HepG2 (cell line): ENCODE measurements at regions not wholly inside any gene's neighbourhood (a gene's known extent, or its start where the extent isn't known, plus 50 kb on each side); places are given as distances from the start of the nearest gene placed in this dataset.

Source experiments
- DNMT3B ChIP-seq: conservative IDR thresholded peaks from 2 replicates; pipeline ENCODE4 v1.6.1; 2016; ENCODE audit warnings: missing biosample characterization, control low read depth
- PHF21A ChIP-seq: sonication (generic); formaldehyde crosslinking; IDR thresholded peaks from 2 replicates; pipeline ENCODE4 v1.5.0; 2020; ENCODE audit warnings: mild to moderate bottlenecking, missing genetic modification reagents
- SAFB2 ChIP-seq: sonication (generic); formaldehyde crosslinking; IDR thresholded peaks from 2 replicates; pipeline ENCODE4 v1.5.1; 2020; ENCODE audit warnings: missing genetic modification reagents, low read depth, mild to moderate bottlenecking, borderline replicate concordance
- SKI ChIP-seq: fragments of 450-650 bp; IDR thresholded peaks from one replicate; pipeline ENCODE4 v1.6.1; 2018; ENCODE audit warnings: mild to moderate bottlenecking; ENCODE audit not compliant: partially characterized antibody
- TEAD2 ChIP-seq: sonication (generic); formaldehyde crosslinking; IDR thresholded peaks from 2 replicates; pipeline ENCODE4 v1.9.0; 2021; ENCODE audit warnings: missing genetic modification reagents
- ZFP37 ChIP-seq: sonication (generic); formaldehyde crosslinking; IDR thresholded peaks from 2 replicates; pipeline ENCODE4 v1.4.0; 2020; ENCODE audit warnings: missing genetic modification reagents, borderline replicate concordance
- ZNF577 ChIP-seq: sonication (generic); formaldehyde crosslinking; IDR thresholded peaks from 2 replicates; pipeline ENCODE4 v1.4.0; 2020; ENCODE audit warnings: mild to moderate bottlenecking, low read depth, missing genetic modification reagents, borderline replicate concordance
- ZSCAN25 ChIP-seq: sonication (generic); formaldehyde crosslinking; IDR thresholded peaks from 2 replicates; pipeline ENCODE4 v1.8.0; 2022; ENCODE audit warnings: mild to moderate bottlenecking, missing genetic modification reagents
- ZSCAN31 ChIP-seq: sonication (generic); formaldehyde crosslinking; IDR thresholded peaks from 2 replicates; pipeline ENCODE4 v1.5.0; 2020; ENCODE audit warnings: low read depth, mild to moderate bottlenecking, missing genetic modification reagents
- TF ChIP-seq, protein P1 (sequence below): sonication (generic); formaldehyde crosslinking; IDR thresholded peaks from 2 replicates; pipeline ENCODE4 v1.5.1; 2020; ENCODE audit warnings: mild to moderate bottlenecking, missing genetic modification reagents
- TF ChIP-seq, protein P2 (sequence below): sonication (generic); formaldehyde crosslinking; IDR thresholded peaks from 2 replicates; pipeline ENCODE4 v1.4.0; 2020; ENCODE audit warnings: missing genetic modification reagents
- TF ChIP-seq, protein P3 (sequence below): sonication (generic); formaldehyde crosslinking; IDR thresholded peaks from 2 replicates; pipeline ENCODE4 v1.5.1; 2020; ENCODE audit warnings: missing genetic modification reagents, mild to moderate bottlenecking, borderline replicate concordance
- TF ChIP-seq, protein P4 (sequence below): fragments of 450-650 bp; IDR thresholded peaks from 2 replicates; pipeline ENCODE4 v1.6.1; 2017
- TF ChIP-seq, protein P5 (sequence below): sonication (generic); formaldehyde crosslinking; IDR thresholded peaks from 2 replicates; pipeline ENCODE4 v1.5.0; 2020; ENCODE audit warnings: mild to moderate bottlenecking, missing genetic modification reagents
- TF ChIP-seq, protein P6 (sequence below): sonication (generic); formaldehyde crosslinking; IDR thresholded peaks from 2 replicates; pipeline ENCODE4 v1.8.1; 2023; ENCODE audit warnings: missing genetic modification reagents, mild to moderate bottlenecking, borderline replicate concordance
- TF ChIP-seq, protein P7 (sequence below): sonication (generic); formaldehyde crosslinking; IDR thresholded peaks from 2 replicates; pipeline ENCODE4 v1.4.0; 2020; ENCODE audit warnings: missing genetic modification reagents, mild to moderate bottlenecking, borderline replicate concordance

DNA sequence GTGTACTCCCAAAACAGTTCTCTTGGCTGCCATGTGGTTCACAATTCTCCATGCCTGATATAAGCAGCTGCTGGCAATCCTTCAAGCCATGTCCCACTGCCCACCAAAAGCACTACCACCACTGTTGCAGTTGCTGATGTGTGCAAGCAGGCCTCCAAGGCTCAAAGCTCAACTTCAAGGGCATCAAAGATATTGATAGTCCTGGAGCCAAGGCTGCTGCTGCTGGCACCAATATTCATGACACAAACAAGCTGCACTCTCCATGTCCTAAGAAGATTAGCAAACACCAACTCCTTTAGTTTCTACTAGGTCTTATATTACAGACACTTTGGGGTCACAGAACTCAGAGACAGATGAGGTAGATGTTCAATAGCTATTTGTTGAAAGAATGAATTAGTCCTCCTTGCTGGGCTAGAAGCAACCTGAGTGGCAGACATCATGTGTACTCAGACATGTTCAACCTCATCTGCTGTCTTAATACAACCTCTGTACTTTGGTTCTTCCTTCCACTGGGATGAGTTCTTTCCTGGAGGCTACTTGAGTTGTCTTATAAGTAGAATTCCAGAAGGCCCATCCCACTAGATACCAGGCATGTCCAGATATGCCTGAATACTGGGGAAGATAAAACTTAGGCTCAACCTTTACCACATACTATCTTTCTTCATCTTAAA lies 104.5 kb upstream of the UGP2 start (continued):
- TF ChIP-seq, protein P1, sequence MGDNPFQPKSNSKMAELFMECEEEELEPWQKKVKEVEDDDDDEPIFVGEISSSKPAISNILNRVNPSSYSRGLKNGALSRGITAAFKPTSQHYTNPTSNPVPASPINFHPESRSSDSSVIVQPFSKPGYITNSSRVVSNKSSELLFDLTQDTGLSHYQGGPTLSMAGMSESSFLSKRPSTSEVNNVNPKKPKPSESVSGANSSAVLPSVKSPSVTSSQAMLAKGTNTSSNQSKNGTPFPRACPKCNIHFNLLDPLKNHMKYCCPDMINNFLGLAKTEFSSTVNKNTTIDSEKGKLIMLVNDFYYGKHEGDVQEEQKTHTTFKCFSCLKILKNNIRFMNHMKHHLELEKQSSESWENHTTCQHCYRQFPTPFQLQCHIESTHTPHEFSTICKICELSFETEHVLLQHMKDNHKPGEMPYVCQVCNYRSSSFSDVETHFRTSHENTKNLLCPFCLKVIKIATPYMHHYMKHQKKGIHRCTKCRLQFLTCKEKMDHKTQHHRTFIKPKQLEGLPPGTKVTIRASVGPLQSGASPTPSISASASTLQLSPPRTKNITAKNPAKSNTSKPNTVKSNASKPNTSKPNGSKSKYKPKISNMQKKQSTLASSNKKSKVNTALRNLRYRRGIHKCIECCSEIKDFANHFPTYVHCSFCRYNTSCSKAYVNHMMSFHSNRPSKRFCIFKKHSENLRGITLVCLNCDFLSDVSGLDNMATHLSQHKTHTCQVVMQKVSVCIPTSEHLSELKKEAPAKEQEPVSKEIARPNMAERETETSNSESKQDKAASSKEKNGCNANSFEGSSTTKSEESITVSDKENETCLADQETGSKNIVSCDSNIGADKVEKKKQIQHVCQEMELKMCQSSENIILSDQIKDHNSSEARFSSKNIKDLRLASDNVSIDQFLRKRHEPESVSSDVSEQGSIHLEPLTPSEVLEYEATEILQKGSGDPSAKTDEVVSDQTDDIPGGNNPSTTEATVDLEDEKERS (CRISPR knock-in tag): peak; percentile 43; the same call in 1 of the 2 replicates
- TF ChIP-seq, protein P2, sequence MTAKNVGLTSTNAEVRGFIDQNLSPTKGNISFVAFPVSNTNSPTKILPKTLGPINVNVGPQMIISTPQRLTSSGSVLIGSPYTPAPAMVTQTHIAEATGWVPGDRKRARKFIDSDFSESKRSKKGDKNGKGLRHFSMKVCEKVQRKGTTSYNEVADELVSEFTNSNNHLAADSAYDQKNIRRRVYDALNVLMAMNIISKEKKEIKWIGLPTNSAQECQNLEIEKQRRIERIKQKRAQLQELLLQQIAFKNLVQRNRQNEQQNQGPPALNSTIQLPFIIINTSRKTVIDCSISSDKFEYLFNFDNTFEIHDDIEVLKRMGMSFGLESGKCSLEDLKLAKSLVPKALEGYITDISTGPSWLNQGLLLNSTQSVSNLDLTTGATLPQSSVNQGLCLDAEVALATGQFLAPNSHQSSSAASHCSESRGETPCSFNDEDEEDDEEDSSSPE (CRISPR knock-in tag): no peak
- TF ChIP-seq SKI (peak; percentile 86), PHF21A (CRISPR knock-in tag) (peak; percentile 78; the same call in 1 of the 2 replicates), ZFP37 (CRISPR knock-in tag) (no peak), ZSCAN31 (CRISPR knock-in tag) (no peak), ZNF577 (CRISPR knock-in tag) (no peak), SAFB2 (CRISPR knock-in tag) (no peak), DNMT3B (CRISPR knock-in tag) (no peak), TEAD2 (CRISPR knock-in tag) (no peak), ZSCAN25 (CRISPR knock-in tag) (0 out of 2 replicates have a peak, but pooled peaks have one; percentile 22)
- TF ChIP-seq, protein P3, sequence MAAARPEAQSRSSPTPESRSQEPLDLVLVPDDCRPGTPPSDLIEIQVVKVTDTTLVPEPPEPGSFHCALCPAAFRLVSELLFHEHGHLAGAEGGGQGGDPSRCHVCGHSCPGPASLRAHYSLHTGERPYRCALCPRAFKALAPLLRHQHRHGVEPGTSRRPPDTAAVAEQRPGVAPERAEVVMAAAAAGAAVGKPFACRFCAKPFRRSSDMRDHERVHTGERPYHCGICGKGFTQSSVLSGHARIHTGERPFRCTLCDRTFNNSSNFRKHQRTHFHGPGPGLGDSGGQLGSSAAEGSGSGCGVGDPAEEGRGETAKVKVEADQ (CRISPR knock-in tag): no peak
- TF ChIP-seq, protein P4, sequence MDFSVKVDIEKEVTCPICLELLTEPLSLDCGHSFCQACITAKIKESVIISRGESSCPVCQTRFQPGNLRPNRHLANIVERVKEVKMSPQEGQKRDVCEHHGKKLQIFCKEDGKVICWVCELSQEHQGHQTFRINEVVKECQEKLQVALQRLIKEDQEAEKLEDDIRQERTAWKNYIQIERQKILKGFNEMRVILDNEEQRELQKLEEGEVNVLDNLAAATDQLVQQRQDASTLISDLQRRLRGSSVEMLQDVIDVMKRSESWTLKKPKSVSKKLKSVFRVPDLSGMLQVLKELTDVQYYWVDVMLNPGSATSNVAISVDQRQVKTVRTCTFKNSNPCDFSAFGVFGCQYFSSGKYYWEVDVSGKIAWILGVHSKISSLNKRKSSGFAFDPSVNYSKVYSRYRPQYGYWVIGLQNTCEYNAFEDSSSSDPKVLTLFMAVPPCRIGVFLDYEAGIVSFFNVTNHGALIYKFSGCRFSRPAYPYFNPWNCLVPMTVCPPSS: no peak
- TF ChIP-seq, protein P5, sequence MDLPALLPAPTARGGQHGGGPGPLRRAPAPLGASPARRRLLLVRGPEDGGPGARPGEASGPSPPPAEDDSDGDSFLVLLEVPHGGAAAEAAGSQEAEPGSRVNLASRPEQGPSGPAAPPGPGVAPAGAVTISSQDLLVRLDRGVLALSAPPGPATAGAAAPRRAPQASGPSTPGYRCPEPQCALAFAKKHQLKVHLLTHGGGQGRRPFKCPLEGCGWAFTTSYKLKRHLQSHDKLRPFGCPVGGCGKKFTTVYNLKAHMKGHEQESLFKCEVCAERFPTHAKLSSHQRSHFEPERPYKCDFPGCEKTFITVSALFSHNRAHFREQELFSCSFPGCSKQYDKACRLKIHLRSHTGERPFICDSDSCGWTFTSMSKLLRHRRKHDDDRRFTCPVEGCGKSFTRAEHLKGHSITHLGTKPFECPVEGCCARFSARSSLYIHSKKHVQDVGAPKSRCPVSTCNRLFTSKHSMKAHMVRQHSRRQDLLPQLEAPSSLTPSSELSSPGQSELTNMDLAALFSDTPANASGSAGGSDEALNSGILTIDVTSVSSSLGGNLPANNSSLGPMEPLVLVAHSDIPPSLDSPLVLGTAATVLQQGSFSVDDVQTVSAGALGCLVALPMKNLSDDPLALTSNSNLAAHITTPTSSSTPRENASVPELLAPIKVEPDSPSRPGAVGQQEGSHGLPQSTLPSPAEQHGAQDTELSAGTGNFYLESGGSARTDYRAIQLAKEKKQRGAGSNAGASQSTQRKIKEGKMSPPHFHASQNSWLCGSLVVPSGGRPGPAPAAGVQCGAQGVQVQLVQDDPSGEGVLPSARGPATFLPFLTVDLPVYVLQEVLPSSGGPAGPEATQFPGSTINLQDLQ (CRISPR knock-in tag): no peak
- TF ChIP-seq, protein P6, sequence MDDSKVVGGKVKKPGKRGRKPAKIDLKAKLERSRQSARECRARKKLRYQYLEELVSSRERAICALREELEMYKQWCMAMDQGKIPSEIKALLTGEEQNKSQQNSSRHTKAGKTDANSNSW (CRISPR knock-in tag): no peak
- TF ChIP-seq, protein P7, sequence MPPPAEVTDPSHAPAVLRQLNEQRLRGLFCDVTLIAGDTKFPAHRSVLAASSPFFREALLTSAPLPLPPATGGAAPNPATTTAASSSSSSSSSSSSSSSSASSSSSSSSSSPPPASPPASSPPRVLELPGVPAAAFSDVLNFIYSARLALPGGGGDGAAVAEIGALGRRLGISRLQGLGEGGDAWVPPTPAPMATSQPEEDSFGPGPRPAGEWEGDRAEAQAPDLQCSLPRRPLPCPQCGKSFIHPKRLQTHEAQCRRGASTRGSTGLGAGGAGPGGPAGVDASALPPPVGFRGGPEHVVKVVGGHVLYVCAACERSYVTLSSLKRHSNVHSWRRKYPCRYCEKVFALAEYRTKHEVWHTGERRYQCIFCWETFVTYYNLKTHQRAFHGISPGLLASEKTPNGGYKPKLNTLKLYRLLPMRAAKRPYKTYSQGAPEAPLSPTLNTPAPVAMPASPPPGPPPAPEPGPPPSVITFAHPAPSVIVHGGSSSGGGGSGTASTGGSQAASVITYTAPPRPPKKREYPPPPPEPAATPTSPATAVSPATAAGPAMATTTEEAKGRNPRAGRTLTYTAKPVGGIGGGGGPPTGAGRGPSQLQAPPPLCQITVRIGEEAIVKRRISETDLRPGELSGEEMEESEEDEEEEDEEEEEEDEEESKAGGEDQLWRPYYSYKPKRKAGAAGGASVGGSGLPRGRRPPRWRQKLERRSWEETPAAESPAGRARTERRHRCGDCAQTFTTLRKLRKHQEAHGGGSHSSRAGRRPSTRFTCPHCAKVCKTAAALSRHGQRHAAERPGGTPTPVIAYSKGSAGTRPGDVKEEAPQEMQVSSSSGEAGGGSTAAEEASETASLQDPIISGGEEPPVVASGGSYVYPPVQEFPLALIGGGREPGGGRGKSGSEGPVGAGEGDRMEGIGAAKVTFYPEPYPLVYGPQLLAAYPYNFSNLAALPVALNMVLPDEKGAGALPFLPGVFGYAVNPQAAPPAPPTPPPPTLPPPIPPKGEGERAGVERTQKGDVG (CRISPR knock-in tag): no peak
